ENCODE measurements at regions not wholly inside any gene's neighbourhood (a gene's known extent, or its start where the extent isn't known, plus 50 kb on each side); places are given as distances from the start of the nearest gene placed in this dataset.

DNA sequence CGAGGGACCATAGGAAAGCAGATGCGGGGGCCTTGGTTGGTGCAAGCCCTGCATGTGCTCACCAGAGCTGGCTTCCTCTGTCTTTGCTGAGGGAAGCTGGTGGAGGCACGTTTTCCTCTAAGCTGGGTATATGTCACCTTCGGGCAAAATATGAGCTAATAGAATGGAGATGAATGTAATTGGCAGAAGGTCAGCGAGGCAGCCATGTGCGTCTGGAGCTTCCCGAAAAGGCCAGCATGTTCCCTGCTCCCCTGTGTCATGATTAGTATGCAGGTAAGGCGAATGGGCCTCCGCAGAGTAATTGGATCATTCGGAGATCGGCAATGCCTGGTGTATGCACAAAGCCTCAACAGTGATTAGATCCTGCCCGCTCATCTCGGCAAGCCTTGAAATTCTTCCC, 806.2 kb upstream of the EEF2KMT start:
- in situ Hi-C loops (cut with HindIII; ENCODE audit: low sequenced_read_pairs), result no loop called here
- DNase-seq (ENCODE audit: low spot score), result peak; percentile 80

DNA sequence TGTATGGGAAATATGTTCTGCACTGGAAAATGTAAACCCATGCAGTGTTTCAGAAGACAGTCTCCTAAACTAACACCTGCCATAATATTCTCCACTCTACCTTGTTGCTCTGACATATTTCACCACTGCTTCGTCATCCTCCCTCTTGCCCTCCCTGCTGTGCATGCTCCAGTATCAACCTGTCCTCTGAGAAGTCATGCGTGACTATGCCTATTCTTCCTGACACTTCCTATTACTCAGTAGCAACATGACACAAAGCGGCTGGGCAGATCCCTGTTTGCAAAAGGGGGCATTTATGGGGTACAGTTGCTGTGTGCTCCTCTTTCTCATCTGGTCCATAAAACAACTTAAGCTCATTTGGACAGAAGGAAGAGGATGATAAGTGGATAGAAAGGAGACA, 805.6 kb upstream of the EEF2KMT start:
- in situ Hi-C loops (cut with HindIII; ENCODE audit: low sequenced_read_pairs), result no loop called here
- DNase-seq (ENCODE audit: low spot score), result peak; percentile 20

DNA sequence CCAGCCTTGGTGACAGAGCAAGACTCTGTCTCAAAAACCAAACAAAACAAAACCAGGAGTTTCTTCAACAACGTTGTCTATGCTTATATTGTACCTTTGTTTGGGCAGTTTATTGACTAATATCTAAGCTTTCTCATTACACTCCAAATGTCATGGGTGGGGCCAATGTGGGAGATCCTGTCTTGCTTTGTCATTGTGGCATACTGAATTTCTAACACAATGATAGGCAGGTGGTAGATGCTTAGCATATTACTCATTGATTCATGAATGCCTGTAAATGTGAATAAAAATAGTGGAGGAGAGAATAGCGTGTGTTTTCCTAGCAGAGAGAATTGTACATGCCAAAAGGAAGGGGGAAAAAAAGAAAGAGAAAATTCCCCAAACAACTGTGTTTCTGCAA, 802.5 kb upstream of the EEF2KMT start:
- in situ Hi-C loops (cut with HindIII; ENCODE audit: low sequenced_read_pairs), result no loop called here
- DNase-seq (ENCODE audit: low spot score), result no peak

DNA sequence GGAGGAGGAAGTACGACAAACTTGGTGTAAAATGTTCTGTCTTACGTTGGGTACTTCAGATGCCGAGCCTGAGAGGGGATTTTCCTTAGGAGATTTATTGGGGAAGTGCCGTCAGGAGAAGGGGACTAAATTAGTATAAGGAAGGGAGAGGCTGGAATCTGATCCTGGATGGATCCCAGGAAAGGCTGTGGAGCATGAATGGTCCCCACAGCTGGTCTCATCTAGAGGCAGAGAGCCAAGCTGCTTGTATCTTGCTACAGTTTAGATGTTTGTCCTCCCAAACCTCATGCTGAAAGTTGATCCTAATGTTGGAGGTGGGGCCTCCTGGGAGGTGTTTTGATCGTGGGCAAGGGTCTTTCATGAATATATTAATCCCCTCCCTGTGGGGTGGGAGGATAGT, 798.4 kb upstream of the EEF2KMT start:
- in situ Hi-C loops (cut with HindIII; ENCODE audit: low sequenced_read_pairs), result no loop called here
- no peak for DNase-seq (ENCODE audit: low spot score)

DNA sequence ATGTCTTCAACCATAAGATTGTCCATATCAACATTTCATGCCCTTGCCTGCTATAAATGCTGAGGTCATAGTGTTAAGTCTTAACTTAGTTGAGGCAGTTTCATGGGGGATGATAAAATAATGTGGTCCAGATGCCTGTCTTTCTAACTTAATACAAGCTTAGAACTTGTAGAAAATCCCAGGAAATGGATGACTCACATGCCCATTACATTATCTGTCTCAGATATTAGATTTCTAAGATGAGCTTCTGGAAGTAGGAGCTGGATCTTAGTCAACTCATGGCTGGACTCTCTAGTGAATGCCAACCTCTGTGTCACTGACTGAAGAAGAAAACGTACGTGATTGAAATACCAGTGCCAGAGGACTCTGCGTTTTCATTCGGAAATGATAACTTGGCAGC, 797.5 kb upstream of the EEF2KMT start:
- no peak for DNase-seq (ENCODE audit: low spot score)
- in situ Hi-C loops (cut with HindIII; ENCODE audit: low sequenced_read_pairs), result no loop called here

DNA sequence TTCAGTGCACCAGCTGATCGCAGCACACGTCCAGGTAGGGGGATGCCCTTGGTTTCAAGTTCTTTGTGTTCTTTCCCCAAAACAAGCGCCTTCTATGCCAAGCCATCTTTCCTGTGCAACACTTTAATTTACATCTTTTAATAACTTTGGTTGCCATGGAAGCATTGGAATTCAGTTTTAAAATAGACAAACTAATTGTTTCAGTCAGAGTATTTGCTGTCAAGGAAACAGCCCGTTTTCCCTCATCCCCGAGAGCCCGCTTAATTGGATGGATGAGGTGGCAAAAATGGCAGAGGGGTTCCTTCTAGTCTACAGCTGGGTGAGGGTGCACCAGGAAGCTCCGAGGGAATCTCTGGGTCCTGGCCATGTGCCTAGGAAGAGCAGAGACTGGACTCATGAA, 793.7 kb upstream of the EEF2KMT start:
- in situ Hi-C loops (cut with HindIII; ENCODE audit: low sequenced_read_pairs), result no loop called here
- no peak for DNase-seq (ENCODE audit: low spot score)

DNA sequence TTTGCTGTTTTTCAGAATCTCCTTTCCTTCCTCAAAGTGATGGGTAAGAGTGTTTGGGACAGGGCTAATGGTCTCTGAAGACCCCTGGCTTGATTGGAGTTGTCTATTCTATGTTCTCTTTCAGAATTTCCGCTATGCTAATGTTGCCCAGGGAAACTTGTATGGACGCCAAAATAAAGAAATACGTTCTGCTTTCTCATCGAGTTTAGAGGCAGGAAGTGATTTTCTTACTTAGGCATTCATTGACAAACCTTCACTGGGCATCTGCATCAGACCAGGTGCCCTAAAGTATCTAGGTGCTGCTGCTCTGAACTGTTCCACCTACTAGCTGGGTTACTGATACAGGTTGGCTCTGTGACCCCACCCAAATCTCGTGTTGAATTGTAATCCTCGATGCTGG, 787.9 kb upstream of the EEF2KMT start:
- in situ Hi-C loops (cut with HindIII; ENCODE audit: low sequenced_read_pairs), result no loop called here
- DNase-seq (ENCODE audit: low spot score), result no peak

DNA sequence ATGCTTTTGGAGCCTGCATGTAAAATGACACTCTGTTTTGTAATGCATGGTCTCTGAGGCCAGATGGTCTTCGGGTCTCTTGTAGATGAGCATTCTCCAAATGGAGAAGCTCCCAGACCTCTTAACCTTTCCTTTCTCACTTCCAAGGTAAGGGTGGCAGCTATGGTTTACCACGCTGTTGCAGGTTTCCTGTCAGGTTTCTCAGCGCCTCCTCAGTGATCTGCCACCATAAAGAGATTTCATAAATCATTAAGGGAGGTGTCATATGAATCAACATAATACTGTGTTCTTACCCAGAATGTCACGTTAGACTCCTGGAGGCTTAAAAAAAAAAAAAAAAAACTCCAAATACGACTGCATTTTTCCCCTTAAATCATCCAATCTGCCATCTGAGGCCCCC, 787.4 kb upstream of the EEF2KMT start:
- DNase-seq (ENCODE audit: low spot score), result no peak
- in situ Hi-C loops (cut with HindIII; ENCODE audit: low sequenced_read_pairs), result no loop called here

DNA sequence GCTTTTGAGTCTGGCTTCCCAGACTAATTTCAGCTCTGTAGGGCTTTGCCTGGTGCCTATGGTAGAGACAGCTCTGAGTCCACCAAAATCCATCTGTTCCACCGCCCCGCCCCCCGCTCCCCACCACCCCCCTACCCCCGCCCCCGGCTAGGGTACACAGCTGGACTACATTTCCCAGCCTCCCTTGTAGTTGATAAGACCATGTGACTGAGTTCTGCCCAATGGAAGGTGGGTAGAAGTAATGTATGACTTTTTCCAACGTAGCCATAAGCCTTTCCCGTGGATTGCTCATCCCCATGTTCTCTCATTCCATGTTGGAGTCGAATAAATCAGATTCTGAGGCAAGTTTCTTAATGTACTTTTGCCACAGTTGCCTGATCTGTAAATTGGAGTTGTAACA, 786.7 kb upstream of the EEF2KMT start:
- DNase-seq (ENCODE audit: low spot score), result no peak
- in situ Hi-C loops (cut with HindIII; ENCODE audit: low sequenced_read_pairs), result no loop called here

DNA sequence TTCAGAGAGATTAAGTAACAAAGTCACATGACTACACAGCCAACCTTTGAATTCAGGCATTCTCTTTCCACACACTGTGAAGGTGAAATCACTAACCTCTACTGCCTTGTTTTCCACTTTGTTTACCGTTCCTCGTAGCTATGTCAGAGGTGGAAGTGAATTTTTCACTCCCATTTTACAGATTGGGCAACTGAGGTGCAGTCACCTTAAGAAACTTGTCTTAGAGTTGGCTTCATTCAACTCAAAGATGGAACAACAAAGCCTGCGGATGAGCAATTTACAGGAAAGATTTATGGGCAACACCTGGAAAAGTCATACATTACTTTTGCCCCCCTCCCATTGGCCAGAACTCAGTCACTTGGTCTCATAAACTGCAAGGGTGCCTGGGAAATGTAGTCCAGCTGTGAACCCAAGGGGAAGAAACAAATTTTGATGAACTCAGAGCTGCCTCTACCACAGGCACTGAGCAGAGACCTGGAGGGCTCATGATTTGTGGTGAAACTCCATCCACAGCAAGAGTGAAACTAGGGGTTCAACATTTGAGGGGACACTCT, 784.6 kb upstream of the EEF2KMT start:
- no peak for DNase-seq (ENCODE audit: low spot score)
- in situ Hi-C loops (cut with HindIII; ENCODE audit: low sequenced_read_pairs), result no loop called here

DNA sequence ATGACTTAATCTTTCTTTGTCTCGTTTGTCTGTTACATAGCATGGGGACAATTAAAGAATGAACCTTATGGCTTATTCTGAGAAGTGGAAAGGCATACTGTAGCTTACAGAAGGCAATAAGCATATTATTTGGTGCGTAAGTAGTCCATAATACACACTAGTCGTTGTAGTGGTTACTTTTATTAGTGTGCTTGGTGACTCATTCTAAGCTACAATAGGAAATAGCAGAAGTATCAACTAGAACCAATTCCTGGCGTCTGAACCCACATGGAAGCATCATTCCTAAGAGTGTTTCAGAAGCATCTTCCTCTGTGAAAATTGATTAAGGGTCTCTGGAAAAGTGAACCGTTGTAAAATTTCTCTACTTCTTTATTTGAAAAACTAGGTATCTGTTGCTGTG, 777.8 kb upstream of the EEF2KMT start:
- DNase-seq (ENCODE audit: low spot score), result no peak
- in situ Hi-C loops (cut with HindIII; ENCODE audit: low sequenced_read_pairs), result no loop called here

DNA sequence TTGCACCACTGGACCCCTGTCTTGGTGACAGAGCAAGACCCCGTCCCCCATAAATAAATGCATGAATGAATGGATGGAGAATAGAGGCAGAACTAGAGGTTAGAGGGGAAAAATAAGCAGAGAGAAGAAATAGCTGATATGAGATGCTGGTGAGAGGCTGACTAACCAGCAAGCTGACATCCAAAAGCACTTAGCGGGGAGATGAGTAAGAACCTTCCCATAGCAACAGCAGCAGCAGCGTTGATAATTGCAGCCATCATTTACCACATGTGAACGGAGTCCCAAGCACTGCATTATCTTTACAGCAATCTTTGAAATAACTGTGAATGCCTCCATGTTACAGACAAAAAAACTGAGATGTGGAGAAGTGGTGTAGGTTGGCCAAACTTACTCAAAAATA, 777.3 kb upstream of the EEF2KMT start:
- DNase-seq (ENCODE audit: low spot score), result no peak
- in situ Hi-C loops (cut with HindIII; ENCODE audit: low sequenced_read_pairs), result no loop called here

DNA sequence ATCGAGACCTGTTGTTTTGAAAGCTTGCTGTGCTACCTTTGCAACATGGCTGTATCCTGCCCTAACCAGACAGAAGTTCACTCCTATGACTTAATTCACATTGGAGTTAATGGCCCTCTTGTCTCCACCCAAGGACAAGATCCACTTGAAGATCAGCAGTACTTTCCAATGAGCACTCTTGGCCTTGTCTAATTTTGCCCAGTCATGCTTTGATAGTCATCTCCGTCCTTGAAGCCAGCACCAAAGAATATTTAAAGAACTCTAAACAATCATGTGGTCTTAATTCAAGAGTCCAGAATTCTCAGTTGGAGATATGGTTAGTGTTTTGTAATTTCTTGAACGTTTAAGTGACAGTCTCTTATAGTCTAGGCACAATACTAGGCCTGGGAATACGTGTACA, 775.6 kb upstream of the EEF2KMT start:
- in situ Hi-C loops (cut with HindIII; ENCODE audit: low sequenced_read_pairs), result no loop called here
- no peak for DNase-seq (ENCODE audit: low spot score)

DNA sequence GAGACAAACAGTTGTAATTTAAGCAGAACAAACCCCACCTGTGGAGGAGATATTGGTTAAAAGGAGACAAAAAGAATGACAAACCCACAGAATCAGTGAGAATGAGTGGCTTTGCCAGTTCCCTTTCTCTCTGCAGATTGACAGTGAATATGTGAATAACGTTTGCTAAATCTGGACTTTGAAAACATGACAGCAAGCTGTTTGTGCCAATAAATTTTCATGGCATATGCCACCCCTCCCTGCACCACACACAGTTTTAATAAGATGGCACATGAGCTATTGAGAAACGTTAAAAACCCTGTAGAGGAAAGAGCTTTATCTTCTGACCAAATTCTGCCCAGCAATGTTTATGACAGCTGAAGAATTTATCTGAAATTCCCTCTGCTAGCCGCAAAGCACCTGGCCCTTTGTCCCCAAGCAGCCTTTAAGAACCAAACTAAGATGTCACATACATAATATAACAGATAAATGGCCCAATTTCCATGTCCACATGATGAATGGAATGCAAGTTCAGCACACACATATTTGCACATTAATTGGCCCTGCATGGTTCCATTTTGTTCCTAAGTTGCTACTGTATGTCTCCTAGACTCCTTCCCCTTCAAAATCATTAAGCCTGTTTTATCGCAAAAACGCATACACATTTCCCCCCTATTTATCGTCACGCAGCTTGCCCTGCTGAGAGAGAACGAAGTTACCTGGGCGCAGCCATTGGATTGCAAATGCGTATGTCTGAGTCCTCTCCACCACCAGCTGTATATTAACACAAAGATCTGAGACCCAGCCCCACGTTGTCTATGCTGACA, 773.5 kb upstream of the EEF2KMT start:
- in situ Hi-C loops (cut with HindIII; ENCODE audit: low sequenced_read_pairs), result no loop called here
- DNase-seq (ENCODE audit: low spot score), result peak; percentile 64

DNA sequence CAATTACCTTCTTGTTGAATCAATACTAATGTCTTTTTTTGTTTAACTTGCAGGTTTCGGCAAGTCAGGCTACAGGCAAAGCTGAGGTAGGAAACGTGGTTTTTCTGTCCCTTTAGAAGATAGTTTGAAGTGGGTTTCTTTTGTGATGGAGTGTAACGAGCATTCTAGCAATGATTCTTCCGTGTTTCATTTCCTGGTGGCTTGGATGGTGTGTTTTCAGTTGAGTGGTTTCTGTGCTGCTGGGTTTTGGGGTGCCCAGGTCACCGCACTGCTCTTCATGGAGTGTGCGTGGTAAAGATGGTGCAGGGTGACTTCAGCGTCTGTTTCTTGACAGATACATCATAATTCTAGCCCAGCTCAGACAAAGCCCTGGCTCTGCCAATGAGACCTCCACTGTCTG, 769.7 kb upstream of the EEF2KMT start:
- no peak for DNase-seq (ENCODE audit: low spot score)
- in situ Hi-C loops (cut with HindIII; ENCODE audit: low sequenced_read_pairs), result no loop called here

DNA sequence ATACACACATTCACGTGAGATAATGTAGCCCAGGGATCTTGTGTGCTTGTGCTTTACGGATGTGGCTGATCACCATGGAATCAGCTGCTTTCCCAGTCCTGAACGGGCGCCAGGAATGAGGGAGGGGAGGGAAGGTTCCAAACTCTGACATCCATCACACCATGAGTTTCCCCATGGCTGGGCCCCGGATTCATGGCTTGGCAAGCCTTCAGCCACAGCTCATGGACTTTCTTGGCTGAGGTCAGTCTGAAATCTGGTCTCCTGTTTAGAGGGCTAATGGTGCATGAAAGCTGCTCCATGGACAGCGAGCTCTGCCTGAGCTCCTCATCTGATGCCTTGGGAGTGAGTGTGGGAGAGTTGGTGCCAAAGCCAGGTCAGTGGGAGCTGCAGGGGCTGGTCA, 767.6 kb upstream of the EEF2KMT start:
- peak; percentile 88 for DNase-seq (ENCODE audit: low spot score)
- in situ Hi-C loops (cut with HindIII; ENCODE audit: low sequenced_read_pairs), result no loop called here

DNA sequence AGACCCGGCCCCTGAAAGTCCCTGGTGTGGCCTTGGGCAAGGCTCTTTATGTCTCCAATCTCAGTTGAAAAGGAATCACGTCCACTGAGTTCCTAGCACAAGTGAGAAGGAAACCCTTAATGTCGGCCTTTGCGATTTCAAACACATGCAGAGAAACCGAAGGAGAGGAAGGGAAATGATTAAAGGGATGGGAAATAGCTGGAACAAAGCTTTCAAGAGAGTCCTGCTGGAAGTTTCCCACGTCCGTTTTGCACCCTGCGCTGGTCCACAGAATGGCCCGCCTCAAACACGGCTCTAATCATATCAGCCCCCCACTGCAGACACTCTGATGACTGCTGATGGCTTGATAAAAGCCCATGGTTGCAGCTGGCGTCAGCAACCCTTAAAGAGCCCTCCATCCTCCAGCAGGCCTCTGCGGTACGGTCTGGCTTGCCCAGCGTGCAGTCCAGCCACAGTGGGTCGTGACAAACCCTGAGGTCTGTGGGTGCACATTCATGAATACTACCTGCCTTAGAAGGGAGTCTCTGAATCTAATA, 765.5 kb upstream of the EEF2KMT start:
- in situ Hi-C loops (cut with HindIII; ENCODE audit: low sequenced_read_pairs), result no loop called here
- DNase-seq (ENCODE audit: low spot score), result no peak

DNA sequence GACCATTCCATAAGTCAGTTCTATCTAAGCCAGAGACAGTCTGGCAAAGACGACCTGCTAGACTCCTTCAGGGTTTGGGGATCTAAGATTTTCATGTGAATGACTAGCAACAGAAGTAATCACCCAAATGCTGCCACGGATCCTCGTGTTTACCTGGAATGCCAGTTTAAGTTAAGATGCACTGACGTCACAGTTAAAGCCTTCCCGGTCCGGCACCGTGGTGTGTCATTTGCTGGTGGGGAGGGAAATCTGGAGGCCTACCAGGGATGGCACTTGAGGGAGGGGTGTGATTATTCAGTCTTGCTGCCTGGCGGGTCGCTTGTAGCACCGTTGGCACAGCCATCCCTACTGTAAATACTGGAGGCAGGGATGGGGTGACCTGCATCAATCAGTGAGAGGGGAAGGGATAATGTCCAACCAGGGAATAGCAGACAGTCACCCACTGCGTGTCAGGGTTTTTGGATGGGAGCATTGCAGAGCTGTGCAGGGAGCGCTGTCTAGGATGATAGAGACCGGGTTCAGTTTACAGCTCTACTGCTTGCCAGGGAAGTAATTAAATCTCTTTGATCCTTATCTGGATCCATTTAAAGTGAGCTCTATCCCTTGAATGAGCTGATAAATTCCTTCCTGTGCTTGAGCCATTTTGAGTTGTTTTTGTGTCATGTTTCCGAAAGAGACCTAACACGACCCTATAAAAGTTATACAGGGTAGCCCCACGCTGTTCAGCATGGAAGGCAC, 764.7 kb upstream of the EEF2KMT start:
- in situ Hi-C loops (cut with HindIII; ENCODE audit: low sequenced_read_pairs), result no loop called here

DNA sequence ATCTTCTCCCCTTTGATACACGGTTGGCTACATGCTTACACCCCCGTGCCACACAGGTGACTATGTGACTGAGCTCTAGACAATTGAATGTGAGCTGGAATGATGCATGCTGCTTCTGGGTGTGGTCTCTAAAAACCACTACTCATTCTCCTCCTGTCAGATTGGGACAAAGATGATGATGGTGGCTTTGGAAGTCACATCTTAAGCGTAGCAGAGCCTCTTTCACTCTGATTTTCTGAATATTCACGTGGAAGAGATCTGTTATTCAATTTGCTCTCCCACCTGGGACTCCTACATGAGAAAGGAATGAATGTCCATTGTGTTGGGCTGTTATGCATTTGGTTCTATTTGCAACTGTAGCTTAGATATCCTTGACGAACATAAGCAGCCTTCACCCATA, 763.6 kb upstream of the EEF2KMT start:
- in situ Hi-C loops (cut with HindIII; ENCODE audit: low sequenced_read_pairs), result no loop called here
- no peak for DNase-seq (ENCODE audit: low spot score)

More for the DNA sequence above, 764.7 kb upstream of the EEF2KMT start:
- no peak for DNase-seq (ENCODE audit: low spot score)

DNA sequence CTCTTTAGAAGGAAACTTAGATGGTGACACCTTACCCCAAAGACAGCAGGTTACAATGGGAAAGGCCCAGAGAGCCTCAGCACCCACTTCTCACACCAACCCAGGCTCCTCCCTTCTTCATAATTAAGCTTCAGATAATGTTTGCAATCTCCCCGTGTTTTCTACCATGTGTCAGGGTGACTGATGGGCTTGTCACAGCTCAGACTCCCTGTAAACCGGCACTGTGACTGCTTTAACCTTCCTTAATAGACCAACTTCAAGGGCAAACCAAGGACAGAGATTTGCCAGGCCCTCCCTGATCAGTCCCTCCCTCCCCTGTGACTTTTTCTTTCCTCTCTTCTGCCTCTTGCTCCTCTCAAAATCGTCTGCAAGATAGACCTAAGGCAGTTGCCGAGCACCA, 760.6 kb upstream of the EEF2KMT start:
- in situ Hi-C loops (cut with HindIII; ENCODE audit: low sequenced_read_pairs), result no loop called here
- DNase-seq (ENCODE audit: low spot score), result no peak

Measured in G401 (cell line).